GM23338 (cell line): ENCODE measurements at regions not wholly inside any gene's neighbourhood (a gene's known extent, or its start where the extent isn't known, plus 50 kb on each side); places are given as distances from the start of the nearest gene placed in this dataset.
"Not testable (repeated sequence)": the region's sequence is repeated elsewhere in the genome, so short reads cannot be mapped to it uniquely, and the experiment has no call there.

Experiments used
- ATAC-seq: fragments of 200-7000 bp; cut with Tn5 transposase; 3 replicates; pipeline ENCODE4 v1.9.1; 2020
- DNase-seq: peaks from one replicate; pipeline ENCODE4 v3.0.0-alpha.2; 2015; ENCODE audit warnings: low spot score
- H2AFZ ChIP-seq: fragments of 200-600 bp; sonication (generic); 2 replicates; pipeline ENCODE4 v1.8.0; 2016; ENCODE audit warnings: antibody characterized with exemption, mild to moderate bottlenecking, moderate library complexity
- H3F3A ChIP-seq: fragments of 200-600 bp; sonication (generic); replicated peaks from 2 replicates; pipeline ENCODE4 v1.8.0; 2017; ENCODE audit warnings: antibody characterized with exemption, mixed run types, low read depth
- H3K27ac ChIP-seq: fragments of 200-600 bp; sonication (generic); 2 replicates; pipeline ENCODE4 v1.6.1; 2016; ENCODE audit warnings: low read depth
- H3K27me3 ChIP-seq: fragments of 200-600 bp; sonication (generic); 2 replicates; pipeline ENCODE4 v1.8.0; 2016; ENCODE audit warnings: mild to moderate bottlenecking, mixed run types, moderate library complexity; ENCODE audit not compliant: insufficient read depth
- H3K36me3 ChIP-seq: fragments of 200-600 bp; sonication (generic); 2 replicates; pipeline ENCODE4 v1.8.0; 2016; ENCODE audit warnings: mild to moderate bottlenecking; ENCODE audit not compliant: insufficient read depth
- H3K4me1 ChIP-seq: fragments of 200-600 bp; sonication (generic); 2 replicates; pipeline ENCODE4 v1.8.0; 2016; ENCODE audit warnings: mild to moderate bottlenecking, moderate library complexity; ENCODE audit not compliant: insufficient read depth
- H3K4me2 ChIP-seq: fragments of 200-600 bp; sonication (generic); 2 replicates; pipeline ENCODE4 v1.7.1; 2017; ENCODE audit warnings: mixed run types
- H3K4me3 ChIP-seq: fragments of 200-600 bp; sonication (generic); 2 replicates; pipeline ENCODE4 v1.6.1; 2016; ENCODE audit warnings: mixed run types
- H3K79me2 ChIP-seq: fragments of 200-600 bp; sonication (generic); replicated peaks from 2 replicates; pipeline ENCODE4 v1.8.0; 2017; ENCODE audit warnings: mild to moderate bottlenecking; ENCODE audit not compliant: insufficient read depth
- H3K9me2 ChIP-seq: fragments of 200-600 bp; sonication (generic); 2 replicates; pipeline ENCODE4 v1.8.0; 2017; ENCODE audit not compliant: insufficient read depth
- H4K20me1 ChIP-seq: fragments of 200-600 bp; sonication (generic); replicated peaks from 2 replicates; pipeline ENCODE4 v1.8.0; 2017; ENCODE audit warnings: mild to moderate bottlenecking; ENCODE audit not compliant: insufficient read depth
- H3K27ac Mint-ChIP-seq: 2 replicates; pipeline ENCODE4 v1.8.0; 2020; ENCODE audit warnings: inconsistent platforms, mild to moderate bottlenecking, moderate library complexity, mixed read lengths
- H3K27me3 Mint-ChIP-seq: 3 replicates; pipeline ENCODE4 v1.8.0; 2022; ENCODE audit warnings: low read depth, mild to moderate bottlenecking, moderate library complexity, mixed read lengths, inconsistent platforms; ENCODE audit not compliant: insufficient read depth, poor library complexity
- H3K36me3 Mint-ChIP-seq: 3 replicates; pipeline ENCODE4 v1.8.0; 2021; ENCODE audit warnings: low read depth, mild to moderate bottlenecking, inconsistent platforms, moderate library complexity, mixed read lengths
- H3K4me1 Mint-ChIP-seq: 3 replicates; pipeline ENCODE4 v1.8.0; 2020; ENCODE audit warnings: mild to moderate bottlenecking, inconsistent platforms, mixed read lengths
- H3K4me3 Mint-ChIP-seq: 3 replicates; pipeline ENCODE4 v1.8.0; 2021; ENCODE audit warnings: moderate library complexity, mild to moderate bottlenecking, inconsistent platforms, mixed read lengths
- H3K9me3 Mint-ChIP-seq: 3 replicates; pipeline ENCODE4 v1.8.0; 2020; ENCODE audit warnings: moderate library complexity, mild to moderate bottlenecking, inconsistent platforms, mixed read lengths
- CREB1 ChIP-seq: fragments of 250-450 bp; sonication (Bioruptor Pico); IDR thresholded peaks from 2 replicates; pipeline ENCODE4 v1.5.0; 2020; ENCODE audit warnings: low read depth, mild to moderate bottlenecking, moderate library complexity
- EZH2 ChIP-seq: fragments of 200-600 bp; sonication (generic); IDR thresholded peaks from one replicate; pipeline ENCODE4 v1.8.0; 2017; ENCODE audit warnings: antibody characterized with exemption, mild to moderate bottlenecking, low read depth; ENCODE audit not compliant: unreplicated experiment
- EZH2phosphoT487 ChIP-seq: fragments of 200-600 bp; sonication (generic); IDR thresholded peaks from one replicate; pipeline ENCODE4 v1.8.1; 2018; ENCODE audit warnings: antibody characterized with exemption; ENCODE audit not compliant: unreplicated experiment
- NANOG ChIP-seq: IDR thresholded peaks from 2 replicates; pipeline ENCODE4 v1.6.1; 2016; ENCODE audit warnings: antibody characterized with exemption, borderline replicate concordance
- POLR2AphosphoS5 ChIP-seq: IDR thresholded peaks from 2 replicates; pipeline ENCODE4 v1.6.1; 2016; ENCODE audit warnings: antibody characterized with exemption, low read depth
- STAT1 ChIP-seq: IDR thresholded peaks from one replicate; pipeline ENCODE4 v1.6.1; 2016; ENCODE audit warnings: antibody characterized with exemption; ENCODE audit not compliant: unreplicated experiment
- ZNF114 ChIP-seq: fragments of 250-450 bp; sonication (Bioruptor Pico); IDR thresholded peaks from 2 replicates; pipeline ENCODE4 v1.5.0; 2020; ENCODE audit warnings: mild to moderate bottlenecking, moderate library complexity
- ZNF331 ChIP-seq: fragments of 250-450 bp; sonication (Bioruptor Pico); IDR thresholded peaks from 2 replicates; pipeline ENCODE4 v1.5.0; 2020; ENCODE audit warnings: low read depth, mild to moderate bottlenecking, moderate library complexity
- ZNF462 ChIP-seq: fragments of 250-450 bp; sonication (Bioruptor Pico); IDR thresholded peaks from 2 replicates; pipeline ENCODE4 v1.5.0; 2020; ENCODE audit warnings: mild to moderate bottlenecking, moderate library complexity

GRCh38 chr4:130035391-130035790 lies 939.4 kb downstream of the C4orf33 start:
- Histone ChIP-seq H3K79me2 (no peaks in the 10 kb centered on the region), H3F3A (no peaks in the 10 kb centered on the region), H2AFZ (no peak overlapping the region), H3K36me3 (no peaks in the 10 kb centered on the region), H3K9me2 (peaks cover 7% of the 10 kb centered on the region; the same call in 1 of the 2 replicates), H3K27ac (no peak overlapping the region), H3K27me3 (no peaks in the 10 kb centered on the region), H4K20me1 (no peaks in the 10 kb centered on the region), H3K4me2 (no peak overlapping the region), H3K4me3 (no peak overlapping the region), H3K4me1 (peaks cover 18% of the 10 kb centered on the region)
- H3K4me1 Mint-ChIP-seq: peaks cover 16% of the 10 kb centered on the region
- DNase-seq (no peak), ATAC-seq (no peak)
- peaks cover 84% of the 10 kb centered on the region for H3K36me3 Mint-ChIP-seq
- H3K27me3 Mint-ChIP-seq: peaks cover 3% of the 10 kb centered on the region
- H3K27ac Mint-ChIP-seq: no peak overlapping the region
- peaks cover 13% of the 10 kb centered on the region; the same call in 2 of the 3 replicates for H3K9me3 Mint-ChIP-seq
- H3K4me3 Mint-ChIP-seq: no peak overlapping the region
- TF ChIP-seq POLR2AphosphoS5 (no peak), ZNF114 (CRISPR knock-in tag) (no peak), EZH2 (no peak), STAT1 (no peak), NANOG (no peak), EZH2phosphoT487 (no peak), ZNF462 (no peak), CREB1 (CRISPR knock-in tag) (no peak), ZNF331 (CRISPR knock-in tag) (no peak)

- not testable (repeated sequence) for H3K27me3 ChIP-seq, H2AFZ ChIP-seq, H3K4me3 Mint-ChIP-seq, H3K4me3 ChIP-seq, H3K4me1 Mint-ChIP-seq, DNase-seq, H3F3A ChIP-seq, H3K36me3 ChIP-seq, H3K9me2 ChIP-seq, ATAC-seq, H3K9me3 Mint-ChIP-seq, H3K27ac ChIP-seq, H4K20me1 ChIP-seq, H3K27me3 Mint-ChIP-seq, H3K79me2 ChIP-seq, H3K4me1 ChIP-seq, H3K4me2 ChIP-seq
- Mint-ChIP-seq H3K27ac (peak overlapping the region; percentile 54; the same call in 1 of the 2 replicates), H3K36me3 (peaks cover 72% of the 10 kb centered on the region)
Measured at GRCh38 chr4:130037866-130038265, 941.9 kb downstream of the C4orf33 start.

- peaks cover 68% of the 10 kb centered on the region for H3K36me3 Mint-ChIP-seq
- H3K9me2 ChIP-seq, H3K4me3 Mint-ChIP-seq, H3K79me2 ChIP-seq, H3K27me3 ChIP-seq, ATAC-seq, H3K36me3 ChIP-seq, H3K4me1 ChIP-seq, H3K9me3 Mint-ChIP-seq, H3K27ac Mint-ChIP-seq, DNase-seq, H3K27me3 Mint-ChIP-seq, H3K4me3 ChIP-seq, H3K4me2 ChIP-seq, H4K20me1 ChIP-seq, H3K4me1 Mint-ChIP-seq, H3K27ac ChIP-seq, H3F3A ChIP-seq, H2AFZ ChIP-seq: not testable (repeated sequence)
Measured at GRCh38 chr4:130038540-130038939, 942.6 kb downstream of the C4orf33 start.
